Amniotic stem cell (primary cell): ENCODE measurements at regions not wholly inside any gene's neighbourhood (a gene's known extent, or its start where the extent isn't known, plus 50 kb on each side); places are given as distances from the start of the nearest gene placed in this dataset.

ENCODE experiments used
- DNase-seq: peaks from one replicate; lab custom pipeline; 2025; lab: John Stamatoyannopoulos, UW

- DNase-seq: no peak
Observed at GRCh38 chr7:18153183-18153748, 125.6 kb upstream of the PRPS1L1 start.

- DNase-seq: no peak
Observed at GRCh38 chr7:18154726-18155125, 127.1 kb upstream of the PRPS1L1 start.

GRCh38 chr7:18157233-18157632 lies 129.6 kb upstream of the PRPS1L1 start:
- no peak for DNase-seq

GRCh38 chr7:18162657-18163056 lies 135.0 kb upstream of the PRPS1L1 start:
- DNase-seq: no peak

GRCh38 chr7:18163091-18163490 lies 135.4 kb upstream of the PRPS1L1 start:
- no peak for DNase-seq

GRCh38 chr7:18165166-18165565 lies 137.5 kb upstream of the PRPS1L1 start:
- no peak for DNase-seq

GRCh38 chr7:18166002-18166401 lies 138.4 kb upstream of the PRPS1L1 start:
- no peak for DNase-seq

GRCh38 chr7:18167815-18168214 lies 140.2 kb upstream of the PRPS1L1 start:
- DNase-seq: no peak

- DNase-seq: no peak
Observed at GRCh38 chr7:18174996-18175395, 147.3 kb upstream of the PRPS1L1 start.

GRCh38 chr7:18175801-18176450 lies 148.3 kb upstream of the PRPS1L1 start:
- no peak for DNase-seq

- DNase-seq: no peak
Observed at GRCh38 chr7:18177129-18177814, 149.6 kb upstream of the PRPS1L1 start.

- DNase-seq: no peak
Observed at GRCh38 chr7:18177815-18178660, 150.4 kb upstream of the PRPS1L1 start.

GRCh38 chr7:18179093-18179492 lies 151.4 kb upstream of the PRPS1L1 start:
- no peak for DNase-seq

- DNase-seq: no peak
Observed at GRCh38 chr7:18180685-18181084, 153.0 kb upstream of the PRPS1L1 start.

GRCh38 chr7:18189500-18190126 lies 162.0 kb upstream of the PRPS1L1 start:
- no peak for DNase-seq

GRCh38 chr7:18191341-18191740 lies 163.7 kb upstream of the PRPS1L1 start:
- DNase-seq: no peak

GRCh38 chr7:18191862-18192625 lies 164.4 kb upstream of the PRPS1L1 start:
- DNase-seq: no peak

GRCh38 chr7:18194616-18195015 lies 167.0 kb upstream of the PRPS1L1 start:
- no peak for DNase-seq

GRCh38 chr7:18196638-18197037 lies 169.0 kb upstream of the PRPS1L1 start:
- DNase-seq: no peak

- no peak for DNase-seq
Observed at GRCh38 chr7:18198868-18199267, 171.2 kb upstream of the PRPS1L1 start.

- DNase-seq: no peak
Observed at GRCh38 chr7:18200266-18200665, 172.6 kb upstream of the PRPS1L1 start.
